ENCODE measurements at regions not wholly inside any gene's neighbourhood (a gene's known extent, or its start where the extent isn't known, plus 50 kb on each side); places are given as distances from the start of the nearest gene placed in this dataset.

DNA sequence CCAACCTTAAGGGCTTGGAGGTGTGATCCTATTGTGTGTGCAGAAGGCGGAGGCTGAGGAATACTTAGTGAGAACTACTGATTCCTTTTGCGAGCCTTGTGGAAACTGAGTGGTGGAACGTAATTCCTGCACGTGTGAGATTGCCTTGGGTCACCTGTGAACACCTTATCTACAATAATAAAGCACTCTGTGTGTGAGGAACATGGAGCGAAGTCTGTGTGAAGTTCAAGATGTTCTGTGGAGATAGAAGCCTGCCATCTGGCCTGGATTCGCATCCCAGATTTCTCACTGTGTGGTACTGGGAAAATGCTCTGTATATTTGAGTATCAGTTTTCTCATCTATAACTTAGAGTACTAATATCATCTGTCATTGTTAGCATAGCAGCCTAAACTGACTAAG, 179.5 kb upstream of the PDZRN3 start:
- TF ChIP-seq, protein P1, sequence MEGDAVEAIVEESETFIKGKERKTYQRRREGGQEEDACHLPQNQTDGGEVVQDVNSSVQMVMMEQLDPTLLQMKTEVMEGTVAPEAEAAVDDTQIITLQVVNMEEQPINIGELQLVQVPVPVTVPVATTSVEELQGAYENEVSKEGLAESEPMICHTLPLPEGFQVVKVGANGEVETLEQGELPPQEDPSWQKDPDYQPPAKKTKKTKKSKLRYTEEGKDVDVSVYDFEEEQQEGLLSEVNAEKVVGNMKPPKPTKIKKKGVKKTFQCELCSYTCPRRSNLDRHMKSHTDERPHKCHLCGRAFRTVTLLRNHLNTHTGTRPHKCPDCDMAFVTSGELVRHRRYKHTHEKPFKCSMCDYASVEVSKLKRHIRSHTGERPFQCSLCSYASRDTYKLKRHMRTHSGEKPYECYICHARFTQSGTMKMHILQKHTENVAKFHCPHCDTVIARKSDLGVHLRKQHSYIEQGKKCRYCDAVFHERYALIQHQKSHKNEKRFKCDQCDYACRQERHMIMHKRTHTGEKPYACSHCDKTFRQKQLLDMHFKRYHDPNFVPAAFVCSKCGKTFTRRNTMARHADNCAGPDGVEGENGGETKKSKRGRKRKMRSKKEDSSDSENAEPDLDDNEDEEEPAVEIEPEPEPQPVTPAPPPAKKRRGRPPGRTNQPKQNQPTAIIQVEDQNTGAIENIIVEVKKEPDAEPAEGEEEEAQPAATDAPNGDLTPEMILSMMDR (IDR thresholded peaks at IDR 0.05; ENCODE audit: insufficient read depth, low read length): no peak
- DNase-seq (ENCODE audit: low read depth): no peak
- no peak overlapping the region for H3K4me3 ChIP-seq (ENCODE audit: low read depth, low read length)

DNA sequence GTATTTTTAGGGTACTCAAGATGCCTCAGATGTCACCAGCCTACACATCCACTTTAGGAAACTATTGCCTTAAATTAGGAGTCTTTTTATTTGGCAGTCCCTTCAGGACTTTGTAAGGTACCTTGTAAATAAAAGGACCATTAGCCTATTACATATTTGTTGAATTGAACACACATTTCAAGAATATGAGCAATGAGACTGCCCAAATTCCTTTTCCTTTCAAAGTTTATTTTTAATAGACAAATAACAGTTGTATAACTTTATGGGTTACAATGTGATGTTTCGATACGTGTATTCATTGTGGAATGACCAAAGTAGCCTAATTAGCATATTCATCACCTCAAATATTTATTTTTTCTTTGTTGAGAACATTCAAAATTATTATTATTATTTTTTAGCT, 176.7 kb upstream of the PDZRN3 start:
- DNase-seq (ENCODE audit: low read depth): no peak
- TF ChIP-seq, protein P1 (IDR thresholded peaks at IDR 0.05; ENCODE audit: insufficient read depth, low read length): no peak
- no peak overlapping the region for H3K4me3 ChIP-seq (ENCODE audit: low read depth, low read length)

DNA sequence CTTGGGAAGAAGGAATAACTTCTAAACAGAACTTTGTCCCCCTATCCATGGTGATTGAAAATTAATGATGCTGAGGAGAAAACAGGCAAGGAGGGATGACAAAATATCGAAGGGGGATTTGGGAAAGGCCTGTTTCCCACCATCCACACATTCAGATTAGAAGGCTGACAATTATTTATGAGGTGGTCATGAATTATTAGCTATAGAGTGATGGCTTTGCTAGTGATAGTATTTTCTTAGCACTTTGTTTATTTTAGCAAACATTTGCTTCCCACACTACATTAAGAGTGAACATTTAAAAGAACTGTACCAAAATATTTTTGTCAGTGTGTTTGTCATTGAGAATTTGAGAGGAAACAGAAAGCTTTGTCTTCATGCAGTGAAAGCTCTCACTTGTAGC, 172.6 kb upstream of the PDZRN3 start:
- H3K4me3 ChIP-seq (ENCODE audit: low read depth, low read length): no peak overlapping the region
- TF ChIP-seq, protein P1 (IDR thresholded peaks at IDR 0.05; ENCODE audit: insufficient read depth, low read length): no peak
- no peak for DNase-seq (ENCODE audit: low read depth)

DNA sequence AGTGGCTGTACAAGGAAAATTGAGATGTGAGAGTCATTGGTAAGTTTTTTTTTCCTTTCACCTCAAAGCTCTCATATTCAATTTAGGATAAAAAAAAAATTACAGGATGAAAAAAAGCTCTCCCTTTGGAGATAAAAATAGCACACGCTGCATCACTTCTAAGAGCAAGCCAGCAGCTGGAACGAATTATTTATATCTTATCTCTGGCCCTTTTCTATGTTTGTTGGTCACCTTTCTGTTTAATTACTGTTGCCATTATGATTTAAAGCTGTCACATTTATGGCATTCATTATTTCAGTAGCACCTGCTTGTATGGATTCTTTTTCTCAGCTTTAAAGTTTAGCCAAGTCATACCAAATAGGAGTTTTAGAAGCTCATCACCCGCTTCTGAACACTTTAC, 171.6 kb upstream of the PDZRN3 start:
- H3K4me3 ChIP-seq (ENCODE audit: low read depth, low read length): no peak overlapping the region
- TF ChIP-seq, protein P1 (IDR thresholded peaks at IDR 0.05; ENCODE audit: insufficient read depth, low read length): no peak
- peak; percentile 50 for DNase-seq (ENCODE audit: low read depth)

DNA sequence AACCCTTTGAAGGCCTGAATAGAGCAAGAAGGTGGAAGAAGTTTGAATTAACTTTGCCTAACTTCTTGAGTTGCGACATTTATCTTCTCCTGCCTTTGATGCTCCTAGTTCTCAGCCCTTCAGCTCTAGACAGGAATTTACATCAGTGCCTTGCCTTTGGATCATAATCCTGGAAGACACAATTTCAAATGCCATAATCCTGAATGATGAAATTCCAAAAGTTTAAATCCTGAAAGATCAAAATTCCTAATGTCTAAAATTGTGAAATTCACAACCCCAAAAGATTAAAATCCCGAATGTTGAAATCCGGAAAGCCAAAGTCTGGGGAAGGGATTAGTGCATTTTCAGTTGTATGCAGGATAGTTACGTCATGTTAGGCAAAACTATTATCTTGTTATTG, 166.6 kb upstream of the PDZRN3 start:
- peak; percentile 59 for DNase-seq (ENCODE audit: low read depth)
- TF ChIP-seq, protein P1 (IDR thresholded peaks at IDR 0.05; ENCODE audit: insufficient read depth, low read length): no peak
- H3K4me3 ChIP-seq (ENCODE audit: low read depth, low read length): no peak overlapping the region

DNA sequence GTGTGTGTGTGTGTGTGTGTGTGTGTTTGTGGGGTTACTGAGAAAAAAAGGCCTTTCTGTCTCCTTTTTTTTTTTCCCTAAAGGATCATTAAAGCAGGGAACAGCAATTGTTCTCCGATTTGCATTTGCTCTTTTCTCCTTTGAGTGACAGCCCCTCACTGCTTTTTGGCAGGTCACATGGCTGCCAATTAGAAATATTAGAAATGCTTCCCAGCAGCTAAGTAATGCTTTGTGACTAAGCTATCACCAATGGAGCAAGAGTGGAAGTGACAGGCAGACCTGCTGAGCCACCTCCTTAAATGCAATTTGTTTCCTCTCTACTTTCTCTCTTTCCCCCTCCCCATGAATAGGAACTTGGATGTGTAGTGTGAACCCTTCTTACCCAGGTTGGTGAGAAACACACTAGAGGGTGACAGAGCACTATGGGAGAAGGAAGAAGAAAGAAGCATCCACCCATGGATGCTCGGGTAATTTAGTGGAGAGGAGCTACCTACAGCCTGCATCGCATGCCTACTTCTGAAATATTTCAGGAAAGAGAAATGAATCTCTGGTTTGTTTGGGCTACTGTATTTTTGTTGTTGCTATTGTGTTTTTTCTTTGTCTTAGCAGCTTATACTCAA, 165.2 kb upstream of the PDZRN3 start:
- no peak for DNase-seq (ENCODE audit: low read depth)
- TF ChIP-seq, protein P1 (IDR thresholded peaks at IDR 0.05; ENCODE audit: insufficient read depth, low read length): no peak
- no peak overlapping the region for H3K4me3 ChIP-seq (ENCODE audit: low read depth, low read length)

DNA sequence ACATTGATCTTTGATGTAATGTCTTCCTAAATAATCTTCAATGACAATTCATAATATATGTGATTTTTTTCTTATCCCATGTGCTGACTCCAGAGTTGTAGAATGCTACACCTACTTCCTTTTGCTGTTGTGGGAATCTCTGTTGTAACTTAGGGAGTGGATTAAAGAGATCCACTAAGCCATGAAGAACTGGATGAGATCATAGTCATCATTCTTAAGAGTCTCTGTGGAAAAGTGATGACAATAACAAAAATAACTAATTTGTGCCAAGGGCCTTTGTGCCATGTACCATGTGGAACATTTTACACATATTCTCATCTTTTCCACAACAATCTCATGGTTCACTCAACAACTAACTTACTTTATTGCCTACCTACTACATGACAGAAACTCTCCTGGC, 162.9 kb upstream of the PDZRN3 start:
- DNase-seq (ENCODE audit: low read depth): no peak
- TF ChIP-seq, protein P1 (IDR thresholded peaks at IDR 0.05; ENCODE audit: insufficient read depth, low read length): no peak
- H3K4me3 ChIP-seq (ENCODE audit: low read depth, low read length): no peak overlapping the region
